DND-41 (cell line): ENCODE measurements at regions not wholly inside any gene's neighbourhood (a gene's known extent, or its start where the extent isn't known, plus 50 kb on each side); places are given as distances from the start of the nearest gene placed in this dataset.

Experiments used
- ATAC-seq: fragments of 200-7000 bp; cut with Tn5 transposase; 3 replicates; pipeline ENCODE4 v1.9.1; 2021; ENCODE audit warnings: low read depth; ENCODE audit not compliant: insufficient read depth
- DNase-seq: peaks from one replicate; pipeline ENCODE4 v3.0.0-alpha.2; 2020
- H2AFZ ChIP-seq: 2 replicates; pipeline ENCODE4 v1.6.0; 2012; ENCODE audit warnings: low read depth, low read length
- H3K27ac ChIP-seq: 2 replicates; pipeline ENCODE4 v1.5.1; 2012; ENCODE audit warnings: low read length, inconsistent platforms
- H3K27me3 ChIP-seq: fragments of 200-600 bp; sonication (generic); 2 replicates; pipeline ENCODE4 v1.6.0; 2012; ENCODE audit warnings: low read length, mild to moderate bottlenecking, inconsistent platforms; ENCODE audit not compliant: insufficient read depth, poor library complexity
- H3K36me3 ChIP-seq: 2 replicates; pipeline ENCODE4 v1.5.1; 2012; ENCODE audit warnings: low read length, inconsistent platforms; ENCODE audit not compliant: insufficient read depth
- H3K4me1 ChIP-seq: 2 replicates; pipeline ENCODE4 v1.5.1; 2012; ENCODE audit warnings: mild to moderate bottlenecking, low read length; ENCODE audit not compliant: insufficient read depth
- H3K4me2 ChIP-seq: 2 replicates; pipeline ENCODE4 v1.6.0; 2012; ENCODE audit warnings: mild to moderate bottlenecking, moderate library complexity, low read length, inconsistent platforms; ENCODE audit not compliant: insufficient read depth
- H3K4me3 ChIP-seq, 2 experiments: fragments of 200-600 bp in 1 of 2; shearing (Covaris generic) in 1 of 2; 2 replicates each; pipeline ENCODE4 v1.5.1; 2012 to 2016; ENCODE audit warnings: inconsistent platforms in 2 of 2, low read length in 2 of 2, mild to moderate bottlenecking in 2 of 2, low read depth in 1 of 2, moderate library complexity in 1 of 2
- H3K79me2 ChIP-seq: 2 replicates; pipeline ENCODE4 v1.6.0; 2012; ENCODE audit warnings: low read length, inconsistent platforms; ENCODE audit not compliant: insufficient read depth
- H3K9ac ChIP-seq: 2 replicates; pipeline ENCODE4 v1.6.0; 2012; ENCODE audit warnings: low read depth, mild to moderate bottlenecking, inconsistent platforms, low read length, moderate library complexity
- H3K9me3 ChIP-seq: 2 replicates; pipeline ENCODE4 v1.5.1; 2012; ENCODE audit warnings: low read length, moderate library complexity, mild to moderate bottlenecking, inconsistent platforms; ENCODE audit not compliant: insufficient read depth, severe bottlenecking
- H4K20me1 ChIP-seq: 2 replicates; pipeline ENCODE4 v1.6.0; 2012; ENCODE audit warnings: low read length; ENCODE audit not compliant: insufficient read depth
- CTCF ChIP-seq: IDR thresholded peaks from 2 replicates; pipeline ENCODE4 v1.5.1; 2012; ENCODE audit warnings: borderline replicate concordance, low read length, moderate library complexity, mild to moderate bottlenecking; ENCODE audit not compliant: poor library complexity, severe bottlenecking; ENCODE audit errors: extremely low read depth
- EZH2 ChIP-seq: IDR thresholded peaks from 3 replicates; pipeline ENCODE4 v1.6.1; 2012; ENCODE audit warnings: borderline replicate concordance, low read depth, mild to moderate bottlenecking, moderate library complexity, low read length, inconsistent platforms; ENCODE audit not compliant: severe bottlenecking

- no peak for DNase-seq
- Histone ChIP-seq H3K36me3 (no peaks in the 10 kb centered on the region), H3K79me2 (no peaks in the 10 kb centered on the region), H2AFZ (no peak overlapping the region), H3K27me3 (no peaks in the 10 kb centered on the region), H3K4me3 (no peak overlapping the region), H3K4me2 (no peak overlapping the region), H3K9me3 (no peaks in the 10 kb centered on the region), H4K20me1 (no peaks in the 10 kb centered on the region), H3K4me1 (peaks cover 22% of the 10 kb centered on the region), H3K27ac (no peak overlapping the region), H3K9ac (no peak overlapping the region)
- TF ChIP-seq CTCF (no peak), EZH2 (no peak)
- no peak for ATAC-seq
These were observed 59.4 kb upstream of the POU2F1 start for GRCh38 chr1:167161242-167161641.

GRCh38 chr1:167161762-167162161 is 58.9 kb upstream of the POU2F1 start:
- Histone ChIP-seq H4K20me1 (no peaks in the 10 kb centered on the region), H3K4me2 (no peak overlapping the region), H3K9ac (no peak overlapping the region), H3K4me3 (no peak overlapping the region), H3K36me3 (no peaks in the 10 kb centered on the region), H2AFZ (no peak overlapping the region), H3K27ac (no peak overlapping the region), H3K79me2 (no peaks in the 10 kb centered on the region), H3K9me3 (no peaks in the 10 kb centered on the region), H3K27me3 (no peaks in the 10 kb centered on the region), H3K4me1 (peaks cover 22% of the 10 kb centered on the region)
- DNase-seq (no peak), ATAC-seq (no peak)
- TF ChIP-seq EZH2 (no peak), CTCF (no peak)

- H3K4me1 ChIP-seq = peaks cover 22% of the 10 kb centered on the region
- TF ChIP-seq EZH2 (no peak), CTCF (no peak)
- no peak overlapping the region for H3K4me3 ChIP-seq
- H3K79me2 ChIP-seq = no peaks in the 10 kb centered on the region
- no peak for DNase-seq
- no peak overlapping the region for H3K4me2 ChIP-seq
- H3K9ac ChIP-seq = no peak overlapping the region
- no peaks in the 10 kb centered on the region for H4K20me1 ChIP-seq
- H3K27ac ChIP-seq = no peak overlapping the region
- no peaks in the 10 kb centered on the region for H3K9me3 ChIP-seq
- no peaks in the 10 kb centered on the region for H3K27me3 ChIP-seq
- no peaks in the 10 kb centered on the region for H3K36me3 ChIP-seq
- H2AFZ ChIP-seq = no peak overlapping the region
- no peak for ATAC-seq
These were observed 55.5 kb upstream of the POU2F1 start for GRCh38 chr1:167165219-167165618.
